Effector memory CD4-positive, alpha-beta T cell (primary cell): ENCODE measurements at regions not wholly inside any gene's neighbourhood (a gene's known extent, or its start where the extent isn't known, plus 50 kb on each side); places are given as distances from the start of the nearest gene placed in this dataset.

Source experiments
- DNase-seq, 3 donors: peaks; one replicate each; pipeline ENCODE4 v3.0.0-alpha.2; 2020
- H3K27ac ChIP-seq: 2 replicates; pipeline ENCODE4 v1.7.0; 2013; ENCODE audit warnings: mild to moderate bottlenecking, low read length, moderate library complexity; ENCODE audit not compliant: insufficient read depth, poor library complexity, severe bottlenecking
- H3K27me3 ChIP-seq: replicated peaks from 2 replicates; pipeline ENCODE4 v1.7.0; 2013; ENCODE audit warnings: mild to moderate bottlenecking, low read length; ENCODE audit not compliant: insufficient read depth, control insufficient read depth, poor library complexity, severe bottlenecking
- H3K36me3 ChIP-seq: 2 replicates; pipeline ENCODE4 v1.7.0; 2013; ENCODE audit warnings: mild to moderate bottlenecking, low read length, moderate library complexity; ENCODE audit not compliant: control insufficient read depth, insufficient read depth
- H3K4me1 ChIP-seq: 2 replicates; pipeline ENCODE4 v1.7.0; 2013; ENCODE audit warnings: low read length, mild to moderate bottlenecking; ENCODE audit not compliant: control insufficient read depth, insufficient read depth, poor library complexity, severe bottlenecking
- H3K4me3 ChIP-seq: 2 replicates; pipeline ENCODE4 v1.7.0; 2013; ENCODE audit warnings: low read length, low read depth, mild to moderate bottlenecking; ENCODE audit not compliant: insufficient read depth, poor library complexity, severe bottlenecking
- H3K9me3 ChIP-seq: 2 replicates; pipeline ENCODE4 v1.7.0; 2013; ENCODE audit warnings: mild to moderate bottlenecking, low read length, moderate library complexity; ENCODE audit not compliant: control insufficient read depth

- Histone ChIP-seq H3K27ac (peak overlapping the region; percentile 67), H3K4me3 (no peak overlapping the region), H3K36me3 (no peaks in the 10 kb centered on the region), H3K4me1 (peaks cover 58% of the 10 kb centered on the region), H3K9me3 (no peaks in the 10 kb centered on the region), H3K27me3 (no peaks in the 10 kb centered on the region)
- DNase-seq = no peak
These were observed 479.7 kb downstream of the FOXO1 start for GRCh38 chr13:40186626-40187323.

GRCh38 chr13:40187324-40187795, 479.1 kb downstream of the FOXO1 start:
- Histone ChIP-seq H3K4me1 (peaks cover 58% of the 10 kb centered on the region), H3K27me3 (no peaks in the 10 kb centered on the region), H3K4me3 (peak overlapping the region; percentile 30), H3K36me3 (no peaks in the 10 kb centered on the region), H3K9me3 (no peaks in the 10 kb centered on the region), H3K27ac (peak overlapping the region; percentile 67)
- peak; percentile 55 to 72 (median 62) for DNase-seq

- H3K4me3 ChIP-seq = peak overlapping the region; percentile 30
- no peaks in the 10 kb centered on the region for H3K36me3 ChIP-seq
- no peaks in the 10 kb centered on the region for H3K9me3 ChIP-seq
- no peaks in the 10 kb centered on the region for H3K27me3 ChIP-seq
- H3K4me1 ChIP-seq = peaks cover 58% of the 10 kb centered on the region
- peak overlapping the region; percentile 67 for H3K27ac ChIP-seq
- DNase-seq = peak; percentile 19 to 41 (median 33)
These were observed 478.4 kb downstream of the FOXO1 start for GRCh38 chr13:40187841-40188591.

- Histone ChIP-seq H3K9me3 (no peaks in the 10 kb centered on the region), H3K27me3 (no peaks in the 10 kb centered on the region), H3K36me3 (no peaks in the 10 kb centered on the region), H3K4me3 (no peak overlapping the region), H3K4me1 (peaks cover 58% of the 10 kb centered on the region), H3K27ac (peak overlapping the region; percentile 67)
- no peak for DNase-seq
These were observed 477.0 kb downstream of the FOXO1 start for GRCh38 chr13:40189426-40189825.

GRCh38 chr13:40189898-40190630, 476.4 kb downstream of the FOXO1 start:
- no peaks in the 10 kb centered on the region for H3K9me3 ChIP-seq
- no peak overlapping the region for H3K4me3 ChIP-seq
- H3K36me3 ChIP-seq = no peaks in the 10 kb centered on the region
- H3K27me3 ChIP-seq = no peaks in the 10 kb centered on the region
- peak overlapping the region; percentile 54 for H3K27ac ChIP-seq
- DNase-seq = no peak
- H3K4me1 ChIP-seq = peaks cover 57% of the 10 kb centered on the region

- Histone ChIP-seq H3K9me3 (no peaks in the 10 kb centered on the region), H3K4me1 (peaks cover 51% of the 10 kb centered on the region), H3K36me3 (no peaks in the 10 kb centered on the region), H3K4me3 (no peak overlapping the region), H3K27ac (peak overlapping the region; percentile 54), H3K27me3 (no peaks in the 10 kb centered on the region)
- DNase-seq = peak; percentile 38 to 57 (median 45)
These were observed 475.8 kb downstream of the FOXO1 start for GRCh38 chr13:40190641-40191100.

GRCh38 chr13:40191186-40191980, 475.1 kb downstream of the FOXO1 start:
- H3K4me1 ChIP-seq = peaks cover 48% of the 10 kb centered on the region
- no peaks in the 10 kb centered on the region for H3K36me3 ChIP-seq
- H3K4me3 ChIP-seq = no peak overlapping the region
- no peaks in the 10 kb centered on the region for H3K9me3 ChIP-seq
- peak overlapping the region; percentile 2 for H3K27ac ChIP-seq
- H3K27me3 ChIP-seq = no peaks in the 10 kb centered on the region
- DNase-seq = no peak

GRCh38 chr13:40192452-40192851, 474.0 kb downstream of the FOXO1 start:
- Histone ChIP-seq H3K4me1 (peaks cover 39% of the 10 kb centered on the region), H3K36me3 (no peaks in the 10 kb centered on the region), H3K9me3 (no peaks in the 10 kb centered on the region), H3K27me3 (no peaks in the 10 kb centered on the region), H3K27ac (no peak overlapping the region), H3K4me3 (no peak overlapping the region)
- DNase-seq = no peak

GRCh38 chr13:40192858-40193257, 473.6 kb downstream of the FOXO1 start:
- no peak overlapping the region for H3K4me3 ChIP-seq
- no peak for DNase-seq
- no peaks in the 10 kb centered on the region for H3K9me3 ChIP-seq
- H3K4me1 ChIP-seq = peaks cover 35% of the 10 kb centered on the region
- H3K36me3 ChIP-seq = no peaks in the 10 kb centered on the region
- no peaks in the 10 kb centered on the region for H3K27me3 ChIP-seq
- no peak overlapping the region for H3K27ac ChIP-seq
